SK-N-SH (cell line): ENCODE measurements at regions not wholly inside any gene's neighbourhood (a gene's known extent, or its start where the extent isn't known, plus 50 kb on each side); places are given as distances from the start of the nearest gene placed in this dataset.
"Not testable (repeated sequence)": the region's sequence is repeated elsewhere in the genome, so short reads cannot be mapped to it uniquely, and the experiment has no call there.

Experiments used
- CTCF ChIA-PET: fragments of 300-600, 350-600 bp; formaldehyde crosslinking; extraction: SDS; loops from one replicate; lab custom pipeline; 2021; lab: Yijun Ruan, JAX
- POLR2A ChIA-PET: fragments of 350-600 bp; sonication (Branson Sonifier 250); formaldehyde crosslinking; extraction: SDS; loops from one replicate; lab custom pipeline; 2020; ENCODE audit warnings: antibody characterized with exemption, inconsistent platforms; lab: Yijun Ruan, JAX
- DNase-seq: peaks from one replicate; pipeline ENCODE4 v3.0.0; 2012
- H2AFZ ChIP-seq: fragments of 200-600 bp; sonication (generic); 2 replicates; pipeline ENCODE4 v1.8.1; 2016; ENCODE audit warnings: antibody characterized with exemption, mild to moderate bottlenecking, low read depth
- H3F3A ChIP-seq: fragments of 200-600 bp; sonication (generic); replicated peaks from 2 replicates; pipeline ENCODE3; 2016; ENCODE audit warnings: antibody characterized with exemption, mild to moderate bottlenecking; ENCODE audit not compliant: insufficient read depth
- H3K27ac ChIP-seq, 2 experiments: fragments of 200-500 bp in 1 of 2; fragments of 200-600 bp in 1 of 2; sonication (Bioruptor generic) in 1 of 2; sonication (generic), shearing (Covaris generic) in 1 of 2; 2 replicates each; pipeline versions ENCODE4 v1.5.1 to v1.6.1; 2014 to 2016; ENCODE audit warnings: low read depth in 2 of 2, inconsistent platforms in 1 of 2, low read length in 1 of 2, mild to moderate bottlenecking in 1 of 2, mixed read lengths in 1 of 2
- H3K27me3 ChIP-seq: fragments of 200-600 bp; sonication (generic), shearing (Covaris generic); 2 replicates; pipeline ENCODE4 v1.6.1; 2016; ENCODE audit warnings: mixed run types; ENCODE audit not compliant: insufficient read depth
- H3K36me3 ChIP-seq, 2 experiments: fragments of 200-500 bp in 1 of 2; fragments of 200-600 bp in 1 of 2; sonication (Bioruptor generic) in 1 of 2; sonication (generic) in 1 of 2; replicated peaks in 1 of 2; 2 replicates each; pipeline versions ENCODE3 to v1.5.1; 2014 to 2016; ENCODE audit warnings: low read length in 1 of 2, mild to moderate bottlenecking in 1 of 2; ENCODE audit not compliant: insufficient read depth in 2 of 2, control insufficient read depth in 1 of 2
- H3K4me1 ChIP-seq, 2 experiments: fragments of 200-500 bp in 1 of 2; fragments of 200-600 bp in 1 of 2; sonication (Bioruptor generic) in 1 of 2; sonication (generic), shearing (Covaris generic) in 1 of 2; 2 replicates each; pipeline versions ENCODE4 v1.5.1 to v1.6.1; 2014 to 2016; ENCODE audit warnings: low read depth in 1 of 2, low read length in 1 of 2, mixed run types in 1 of 2; ENCODE audit not compliant: insufficient read depth in 2 of 2, control insufficient read depth in 1 of 2
- H3K4me2 ChIP-seq: fragments of 200-600 bp; sonication (generic), shearing (Covaris generic); 2 replicates; pipeline ENCODE4 v1.6.1; 2017; ENCODE audit warnings: mixed run types
- H3K4me3 ChIP-seq, 2 experiments: fragments of 200-500 bp in 1 of 2; fragments of 200-600 bp in 1 of 2; sonication (Bioruptor generic) in 1 of 2; sonication (generic), shearing (Covaris generic) in 1 of 2; 2 replicates each; pipeline versions ENCODE4 v1.5.1 to v1.8.1; 2014 to 2016; ENCODE audit warnings: low read depth in 2 of 2, inconsistent platforms in 1 of 2, low read length in 1 of 2, mild to moderate bottlenecking in 1 of 2, mixed read lengths in 1 of 2, moderate library complexity in 1 of 2
- H3K79me2 ChIP-seq: fragments of 200-600 bp; sonication (generic); 2 replicates; pipeline ENCODE4 v1.8.1; 2017; ENCODE audit warnings: mild to moderate bottlenecking; ENCODE audit not compliant: insufficient read depth
- H3K9ac ChIP-seq: fragments of 200-600 bp; sonication (generic); 2 replicates; pipeline ENCODE4 v1.6.1; 2017; ENCODE audit warnings: mixed run types
- H3K9me2 ChIP-seq: fragments of 200-600 bp; sonication (generic); 2 replicates; pipeline ENCODE4 v1.6.1; 2017; ENCODE audit warnings: mixed run types
- H3K9me3 ChIP-seq: fragments of 200-600 bp; sonication (generic); 2 replicates; pipeline ENCODE4 v1.6.1; 2017; ENCODE audit warnings: mixed run types, mild to moderate bottlenecking, moderate library complexity
- H4K20me1 ChIP-seq: fragments of 200-600 bp; sonication (generic); 2 replicates; pipeline ENCODE4 v1.6.1; 2017; ENCODE audit warnings: mild to moderate bottlenecking, mixed run types; ENCODE audit not compliant: insufficient read depth
- ELF1 ChIP-seq: IDR thresholded peaks from 2 replicates; pipeline ENCODE4 v1.4.0; 2012
- EP300 ChIP-seq, 2 experiments: IDR thresholded peaks; 2 replicates each; pipeline versions ENCODE4 v1.4.0 to v1.6.1; 2012; ENCODE audit warnings: borderline replicate concordance in 1 of 2, low read depth in 1 of 2, low read length in 1 of 2
- EZH2phosphoT487 ChIP-seq: fragments of 200-600 bp; sonication (generic); IDR thresholded peaks from 2 replicates; pipeline ENCODE4 v1.6.1; 2017; ENCODE audit warnings: low read depth, mixed run types, mild to moderate bottlenecking, antibody characterized with exemption, moderate library complexity, borderline replicate concordance
- FOSL2 ChIP-seq: IDR thresholded peaks from 2 replicates; pipeline ENCODE4 v1.4.0; 2012; ENCODE audit warnings: low read depth, mild to moderate bottlenecking, moderate library complexity, borderline replicate concordance
- GABPA ChIP-seq: IDR thresholded peaks from 2 replicates; pipeline ENCODE4 v1.4.0; 2012; ENCODE audit warnings: low read depth, mild to moderate bottlenecking
- GATA2 ChIP-seq: sonication (generic); formaldehyde crosslinking; IDR thresholded peaks from 2 replicates; pipeline ENCODE4 v1.5.0; 2020; ENCODE audit warnings: mild to moderate bottlenecking, missing genetic modification reagents
- IRF3 ChIP-seq: fragments of 150-350 bp; IDR thresholded peaks from 2 replicates; pipeline ENCODE4 v1.6.1; 2016; ENCODE audit warnings: mild to moderate bottlenecking, low read depth, low read length
- MXI1 ChIP-seq: IDR thresholded peaks from 2 replicates; pipeline ENCODE4 v1.6.1; 2012; ENCODE audit warnings: mild to moderate bottlenecking, low read depth, low read length, improper control_type of control experiment
- REST ChIP-seq: IDR thresholded peaks from 2 replicates; pipeline ENCODE4 v1.6.1; 2012; ENCODE audit warnings: mild to moderate bottlenecking, low read depth, low read length, moderate library complexity
- RFX5 ChIP-seq: IDR thresholded peaks from 2 replicates; pipeline ENCODE4 v1.6.1; 2012; ENCODE audit warnings: mild to moderate bottlenecking, improper control_type of control experiment, low read length
- RXRA ChIP-seq: IDR thresholded peaks from 2 replicates; pipeline ENCODE4 v1.4.0; 2012; ENCODE audit warnings: low read depth, mild to moderate bottlenecking, borderline replicate concordance
- TAF1 ChIP-seq: IDR thresholded peaks from 2 replicates; pipeline ENCODE4 v1.6.1; 2012; ENCODE audit warnings: low read depth, mild to moderate bottlenecking, low read length, moderate library complexity, borderline replicate concordance
- TCF12 ChIP-seq: IDR thresholded peaks from 2 replicates; pipeline ENCODE4 v1.4.0; 2012
- USF2 ChIP-seq: fragments of 150-350 bp; IDR thresholded peaks from 2 replicates; pipeline ENCODE4 v1.6.1; 2017; ENCODE audit warnings: antibody characterized with exemption, low read length, low read depth, borderline replicate concordance
- ZBTB33 ChIP-seq: IDR thresholded peaks from 2 replicates; pipeline ENCODE4 v1.4.0; 2012; ENCODE audit warnings: low read depth, borderline replicate concordance
- WGBS: methylation state at CpG from one replicate; pipeline ENCODE4 v1.1.6; 2017; ENCODE audit warnings: low lambda C conversion rate; 5-methylcytosine and 5-hydroxymethylcytosine counted together

GRCh38 chr2:18939740-18940139 is 350.4 kb upstream of the NT5C1B start:
- WGBS, result 69% methylated on average over 5 of the region's 5 CpGs

GRCh38 chr2:18934886-18935285 is 345.5 kb upstream of the NT5C1B start:
- no peak for DNase-seq
- Histone ChIP-seq H3K4me2 (no peak overlapping the region), H4K20me1 (no peaks in the 10 kb centered on the region), H2AFZ (no peak overlapping the region), H3K27ac (no peak overlapping the region), H3K9ac (no peak overlapping the region), H3K9me2 (no peaks in the 10 kb centered on the region), H3F3A (peaks cover 3% of the 10 kb centered on the region), H3K27me3 (no peaks in the 10 kb centered on the region), H3K4me1 (peaks cover 0 to 4% of the 10 kb centered on the region in 2 experiments; a peak in 2 of 4 replicates), H3K36me3 (no peaks in the 10 kb centered on the region), H3K79me2 (no peaks in the 10 kb centered on the region), H3K9me3 (no peaks in the 10 kb centered on the region), H3K4me3 (no peak overlapping the region)
- WGBS, result 95% methylated on average over 1 of the region's 1 CpG
- ChIA-PET CTCF (no interaction called here), POLR2A (no interaction called here)
- no peak for TF ChIP-seq IRF3
- no peak for TF ChIP-seq FOSL2
- TF ChIP-seq GABPA, result no peak
- no peak for TF ChIP-seq RFX5
- TF ChIP-seq RXRA, result no peak
- no peak for TF ChIP-seq USF2
- no peak for TF ChIP-seq REST
- no peak for TF ChIP-seq MXI1
- TF ChIP-seq ZBTB33, result no peak
- no peak for TF ChIP-seq TAF1
- TF ChIP-seq GATA2 (CRISPR knock-in tag), result no peak
- no peak for TF ChIP-seq ELF1
- TF ChIP-seq EP300 (IDR thresholded peaks at IDR 0.05; ENCODE audit: borderline replicate concordance in 1 of 2, low read depth in 1 of 2, low read length in 1 of 2), result no peak
- TF ChIP-seq TCF12, result no peak
- no peak for TF ChIP-seq EZH2phosphoT487

More at GRCh38 chr2:18939740-18940139, 350.4 kb upstream of the NT5C1B start:
- CTCF ChIA-PET, result interaction anchor here (3.1 to 3.3 kb wide), 2 partner anchors 9 to 419 kb away, joined by 9 read pairs; no protein-coding TSS in a partner anchor
- H3K9me2 ChIP-seq, H3K4me2 ChIP-seq, H3K36me3 ChIP-seq, H3F3A ChIP-seq, H3K9me3 ChIP-seq, H3K27me3 ChIP-seq, H3K4me1 ChIP-seq, POLR2A ChIA-PET, H2AFZ ChIP-seq, H3K9ac ChIP-seq, H3K79me2 ChIP-seq, H4K20me1 ChIP-seq, H3K4me3 ChIP-seq, H3K27ac ChIP-seq, DNase-seq: not testable (repeated sequence)
